Activated B cell treated with CpG ODN at 0.5 μM for 24 hours (primary cell): ENCODE measurements at regions not wholly inside any gene's neighbourhood (a gene's known extent, or its start where the extent isn't known, plus 50 kb on each side); places are given as distances from the start of the nearest gene placed in this dataset.

Experiments used
- ATAC-seq: fragments of 200-7000 bp; cut with Tn5 transposase; one replicate; pipeline ENCODE4 v1.10.0; 2021; ENCODE audit warnings: low read depth, mild to moderate bottlenecking, moderate library complexity
- CTCF ChIA-PET: fragments of 350-600 bp; sonication (Branson Sonifier 250); formaldehyde crosslinking; loops from one replicate; lab custom pipeline; 2021; ENCODE audit warnings: antibody characterized with exemption; lab: Charles Lee
- POLR2A ChIA-PET: fragments of 350-600 bp; sonication (Branson Sonifier 250); formaldehyde crosslinking; loops from one replicate; lab custom pipeline; 2021; ENCODE audit warnings: antibody characterized with exemption; lab: Charles Lee
- DNase-seq: peaks from one replicate; pipeline ENCODE4 v3.0.0; 2022
- H3K27ac Mint-ChIP-seq: one replicate; pipeline ENCODE4 v1.8.0; 2020; ENCODE audit warnings: mixed read lengths
- H3K27me3 Mint-ChIP-seq: one replicate; pipeline ENCODE4 v1.8.0; 2021; ENCODE audit warnings: mixed read lengths
- H3K36me3 Mint-ChIP-seq: one replicate; pipeline ENCODE4 v1.8.0; 2021; ENCODE audit warnings: low read depth, mixed read lengths
- H3K4me1 Mint-ChIP-seq: one replicate; pipeline ENCODE4 v1.8.0; 2021; ENCODE audit warnings: mixed read lengths
- H3K4me3 Mint-ChIP-seq: one replicate; pipeline ENCODE4 v1.8.0; 2020; ENCODE audit warnings: mild to moderate bottlenecking, mixed read lengths
- H3K9me3 Mint-ChIP-seq: one replicate; pipeline ENCODE4 v1.8.0; 2020; ENCODE audit warnings: mixed read lengths
- intact Hi-C: fragments of 100-400 bp; cut with micrococcal nuclease; formaldehyde crosslinking; loops from one replicate; pipeline ENCODE4 v1.15.1; 2024
- TF ChIP-seq, protein P1 (sequence below): fragments of 200-600 bp; IDR thresholded peaks from one replicate; pipeline ENCODE4 v1.8.0; 2022; ENCODE audit warnings: antibody characterized with exemption, mild to moderate bottlenecking

- ChIA-PET POLR2A (no interaction called here), CTCF (no interaction called here)
- DNase-seq: no peak
- Mint-ChIP-seq H3K4me3 (no peak overlapping the region), H3K27me3 (no peaks in the 10 kb centered on the region), H3K4me1 (no peaks in the 10 kb centered on the region), H3K9me3 (peaks cover 4% of the 10 kb centered on the region), H3K36me3 (no peaks in the 10 kb centered on the region), H3K27ac (no peak overlapping the region)
- no peak for ATAC-seq
- intact Hi-C loops: no loop called here
- TF ChIP-seq, protein P1, sequence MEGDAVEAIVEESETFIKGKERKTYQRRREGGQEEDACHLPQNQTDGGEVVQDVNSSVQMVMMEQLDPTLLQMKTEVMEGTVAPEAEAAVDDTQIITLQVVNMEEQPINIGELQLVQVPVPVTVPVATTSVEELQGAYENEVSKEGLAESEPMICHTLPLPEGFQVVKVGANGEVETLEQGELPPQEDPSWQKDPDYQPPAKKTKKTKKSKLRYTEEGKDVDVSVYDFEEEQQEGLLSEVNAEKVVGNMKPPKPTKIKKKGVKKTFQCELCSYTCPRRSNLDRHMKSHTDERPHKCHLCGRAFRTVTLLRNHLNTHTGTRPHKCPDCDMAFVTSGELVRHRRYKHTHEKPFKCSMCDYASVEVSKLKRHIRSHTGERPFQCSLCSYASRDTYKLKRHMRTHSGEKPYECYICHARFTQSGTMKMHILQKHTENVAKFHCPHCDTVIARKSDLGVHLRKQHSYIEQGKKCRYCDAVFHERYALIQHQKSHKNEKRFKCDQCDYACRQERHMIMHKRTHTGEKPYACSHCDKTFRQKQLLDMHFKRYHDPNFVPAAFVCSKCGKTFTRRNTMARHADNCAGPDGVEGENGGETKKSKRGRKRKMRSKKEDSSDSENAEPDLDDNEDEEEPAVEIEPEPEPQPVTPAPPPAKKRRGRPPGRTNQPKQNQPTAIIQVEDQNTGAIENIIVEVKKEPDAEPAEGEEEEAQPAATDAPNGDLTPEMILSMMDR: no peak
Observed at GRCh38 chr3:80983753-80984152, 777.7 kb downstream of the GBE1 start.

DNA sequence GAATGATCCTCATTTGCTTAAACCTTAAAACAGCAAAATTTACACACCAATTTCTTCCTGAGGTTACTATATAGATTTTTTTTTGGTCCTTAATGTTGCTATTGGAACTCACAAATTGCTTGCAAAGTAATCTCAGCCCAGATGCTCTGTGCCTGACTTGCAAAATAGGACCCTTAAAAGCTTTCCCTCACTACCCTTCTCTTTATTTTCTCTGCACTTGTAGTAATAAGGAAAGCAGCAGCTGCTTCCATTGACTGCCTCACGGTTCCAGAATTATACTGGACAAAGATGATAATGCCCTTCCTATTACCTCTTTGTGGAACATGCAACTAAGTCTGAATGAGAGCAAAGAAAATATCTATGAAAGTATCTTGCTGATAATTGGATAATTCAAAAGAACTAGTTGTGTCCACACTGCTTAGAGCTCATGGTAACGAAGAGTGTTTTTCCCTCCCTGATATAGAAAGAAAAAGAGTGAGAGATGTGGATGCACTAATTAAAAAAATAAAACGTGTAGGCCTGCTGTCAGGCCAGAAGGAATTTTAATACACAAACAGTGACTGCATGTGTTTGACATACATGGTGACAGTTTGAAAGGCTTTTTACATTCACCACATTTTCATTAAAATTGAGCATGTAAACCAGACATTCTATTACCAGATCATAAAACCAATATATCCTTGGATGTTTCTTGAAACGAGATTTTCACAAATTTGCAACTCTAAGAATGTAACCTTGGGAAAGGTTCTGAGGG, 783.1 kb downstream of the GBE1 start:
- H3K36me3 Mint-ChIP-seq: no peaks in the 10 kb centered on the region
- intact Hi-C loops: no loop called here
- CTCF ChIA-PET: no interaction called here
- POLR2A ChIA-PET: no interaction called here
- peaks cover 5% of the 10 kb centered on the region for H3K9me3 Mint-ChIP-seq
- H3K27me3 Mint-ChIP-seq: no peaks in the 10 kb centered on the region
- H3K27ac Mint-ChIP-seq: no peak overlapping the region
- TF ChIP-seq, protein P1: no peak
- ATAC-seq: no peak
- H3K4me1 Mint-ChIP-seq: no peaks in the 10 kb centered on the region
- DNase-seq: no peak
- H3K4me3 Mint-ChIP-seq: no peak overlapping the region

DNA sequence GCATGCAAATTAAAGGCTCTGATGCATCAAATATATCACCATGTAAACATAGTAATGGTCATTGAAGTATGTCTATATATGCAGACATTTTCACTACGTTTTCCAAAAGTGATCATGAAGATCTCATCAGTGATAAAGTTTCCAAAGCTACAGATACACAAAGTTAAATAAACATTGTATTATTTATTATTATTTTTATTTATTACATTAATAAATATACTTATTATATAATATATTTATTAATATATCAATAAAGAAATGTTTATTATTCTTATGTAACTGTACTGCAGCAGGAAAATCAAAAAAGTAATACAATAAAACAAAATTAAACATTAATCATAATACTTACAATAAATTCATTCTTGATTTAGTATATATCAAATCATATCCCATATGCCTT, 791.2 kb downstream of the GBE1 start:
- Mint-ChIP-seq H3K27ac (no peak overlapping the region), H3K27me3 (no peaks in the 10 kb centered on the region), H3K36me3 (no peaks in the 10 kb centered on the region), H3K9me3 (peaks cover 5% of the 10 kb centered on the region), H3K4me3 (no peak overlapping the region), H3K4me1 (no peaks in the 10 kb centered on the region)
- DNase-seq (no peak), ATAC-seq (no peak)
- ChIA-PET CTCF (no interaction called here), POLR2A (no interaction called here)
- TF ChIP-seq, protein P1: no peak
- intact Hi-C loops: no loop called here

GRCh38 chr3:80929576-80929975, 831.9 kb downstream of the GBE1 start:
- TF ChIP-seq, protein P1: no peak
- no peak for ATAC-seq
- H3K4me3 Mint-ChIP-seq: no peak overlapping the region
- DNase-seq: no peak
- H3K27ac Mint-ChIP-seq: no peak overlapping the region
- H3K27me3 Mint-ChIP-seq: no peaks in the 10 kb centered on the region
- no peaks in the 10 kb centered on the region for H3K4me1 Mint-ChIP-seq
- intact Hi-C loops: no loop called here
- H3K9me3 Mint-ChIP-seq: peaks cover 3% of the 10 kb centered on the region
- POLR2A ChIA-PET: no interaction called here
- no peaks in the 10 kb centered on the region for H3K36me3 Mint-ChIP-seq
- CTCF ChIA-PET: no interaction called here

GRCh38 chr3:80914854-80915253, 846.6 kb downstream of the GBE1 start:
- CTCF ChIA-PET: no interaction called here
- no peak for ATAC-seq

More at GRCh38 chr3:80914854-80915253, 846.6 kb downstream of the GBE1 start:
- Mint-ChIP-seq H3K4me3 (no peak overlapping the region), H3K36me3 (no peaks in the 10 kb centered on the region), H3K9me3 (peaks cover 4% of the 10 kb centered on the region), H3K27ac (no peak overlapping the region), H3K4me1 (no peaks in the 10 kb centered on the region), H3K27me3 (no peaks in the 10 kb centered on the region)
- TF ChIP-seq, protein P1: no peak
- POLR2A ChIA-PET: no interaction called here
- intact Hi-C loops: no loop called here
- no peak for DNase-seq
